Calu3 (cell line): ENCODE measurements at regions not wholly inside any gene's neighbourhood (a gene's known extent, or its start where the extent isn't known, plus 50 kb on each side); places are given as distances from the start of the nearest gene placed in this dataset.

Experiments
- BruUV-seq: library from RNA; stranded (reverse); fragments of 400-500 nt; replicated peaks from 2 replicates; lab custom pipeline; 2021; lab: Mats Ljungman, UMichigan
- CTCF ChIA-PET: fragments of 300-600 bp; sonication (Branson Sonifier 250); formaldehyde crosslinking; loops from one replicate; lab custom pipeline; 2022; ENCODE audit warnings: antibody characterized with exemption; lab: Charles Lee
- DNase-seq: peaks from one replicate; pipeline ENCODE4 v3.0.0; 2022
- H3K27ac Mint-ChIP-seq: one replicate; pipeline ENCODE4 v1.8.0; 2022; ENCODE audit warnings: mixed read lengths; ENCODE audit not compliant: unreplicated experiment
- H3K27me3 Mint-ChIP-seq: one replicate; pipeline ENCODE4 v1.8.0; 2022; ENCODE audit warnings: mixed read lengths; ENCODE audit not compliant: unreplicated experiment
- H3K36me3 Mint-ChIP-seq: one replicate; pipeline ENCODE4 v1.8.0; 2022; ENCODE audit warnings: mild to moderate bottlenecking, moderate library complexity, mixed read lengths; ENCODE audit not compliant: insufficient read depth, unreplicated experiment
- H3K4me1 Mint-ChIP-seq: one replicate; pipeline ENCODE4 v1.8.0; 2022; ENCODE audit warnings: mild to moderate bottlenecking, low read depth, mixed read lengths; ENCODE audit not compliant: unreplicated experiment
- H3K4me3 Mint-ChIP-seq: one replicate; pipeline ENCODE4 v1.8.0; 2022; ENCODE audit warnings: mild to moderate bottlenecking, low read depth, moderate library complexity, mixed read lengths; ENCODE audit not compliant: unreplicated experiment
- H3K9me3 Mint-ChIP-seq: one replicate; pipeline ENCODE4 v1.8.0; 2022; ENCODE audit warnings: low read depth, mixed read lengths; ENCODE audit not compliant: unreplicated experiment
- intact Hi-C: fragments of 100-400 bp; cut with micrococcal nuclease; formaldehyde crosslinking; loops from one replicate; pipeline ENCODE4 v1.10.0; 2022; ENCODE audit not compliant: unreplicated experiment
- TF ChIP-seq, protein P1 (sequence below): fragments of 200-600 bp; IDR thresholded peaks from one replicate; pipeline ENCODE4 v1.8.0; 2022; ENCODE audit warnings: antibody characterized with exemption; ENCODE audit not compliant: unreplicated experiment

GRCh38 chr18:45481821-45482220 is 133.5 kb upstream of the SLC14A2 start:
- H3K4me1 Mint-ChIP-seq: no peaks in the 10 kb centered on the region
- no peak for DNase-seq
- H3K27ac Mint-ChIP-seq: no peak overlapping the region
- H3K36me3 Mint-ChIP-seq: no peaks in the 10 kb centered on the region
- CTCF ChIA-PET: no interaction called here
- intact Hi-C loops: no loop called here
- no peaks in the 10 kb centered on the region for H3K9me3 Mint-ChIP-seq
- TF ChIP-seq, protein P1, sequence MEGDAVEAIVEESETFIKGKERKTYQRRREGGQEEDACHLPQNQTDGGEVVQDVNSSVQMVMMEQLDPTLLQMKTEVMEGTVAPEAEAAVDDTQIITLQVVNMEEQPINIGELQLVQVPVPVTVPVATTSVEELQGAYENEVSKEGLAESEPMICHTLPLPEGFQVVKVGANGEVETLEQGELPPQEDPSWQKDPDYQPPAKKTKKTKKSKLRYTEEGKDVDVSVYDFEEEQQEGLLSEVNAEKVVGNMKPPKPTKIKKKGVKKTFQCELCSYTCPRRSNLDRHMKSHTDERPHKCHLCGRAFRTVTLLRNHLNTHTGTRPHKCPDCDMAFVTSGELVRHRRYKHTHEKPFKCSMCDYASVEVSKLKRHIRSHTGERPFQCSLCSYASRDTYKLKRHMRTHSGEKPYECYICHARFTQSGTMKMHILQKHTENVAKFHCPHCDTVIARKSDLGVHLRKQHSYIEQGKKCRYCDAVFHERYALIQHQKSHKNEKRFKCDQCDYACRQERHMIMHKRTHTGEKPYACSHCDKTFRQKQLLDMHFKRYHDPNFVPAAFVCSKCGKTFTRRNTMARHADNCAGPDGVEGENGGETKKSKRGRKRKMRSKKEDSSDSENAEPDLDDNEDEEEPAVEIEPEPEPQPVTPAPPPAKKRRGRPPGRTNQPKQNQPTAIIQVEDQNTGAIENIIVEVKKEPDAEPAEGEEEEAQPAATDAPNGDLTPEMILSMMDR: no peak
- no TSS peak for BruUV-seq
- no peak overlapping the region for H3K4me3 Mint-ChIP-seq
- H3K27me3 Mint-ChIP-seq: peaks cover 81% of the 10 kb centered on the region

DNA sequence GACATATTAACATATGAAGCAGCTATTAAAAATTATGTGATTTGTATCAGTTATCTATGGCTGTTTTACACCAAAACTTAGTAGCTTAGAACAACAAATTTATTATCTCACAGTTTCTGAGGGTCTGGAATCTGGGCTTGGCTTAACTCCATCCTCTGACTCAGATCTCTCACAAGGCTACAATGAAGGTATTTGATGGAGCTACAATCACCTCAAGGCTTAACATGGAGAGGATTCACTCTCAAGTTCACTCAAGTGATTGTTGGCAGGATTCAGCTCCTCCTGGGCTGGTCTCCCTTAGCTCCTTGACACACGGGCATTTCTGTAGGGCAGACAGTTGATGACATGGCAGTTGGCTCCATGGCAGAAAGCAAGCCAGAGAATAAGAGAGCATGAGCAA is 133.0 kb upstream of the SLC14A2 start:
- intact Hi-C loops: no loop called here
- TF ChIP-seq, protein P1: no peak
- Mint-ChIP-seq H3K4me1 (no peaks in the 10 kb centered on the region), H3K4me3 (no peak overlapping the region), H3K9me3 (no peaks in the 10 kb centered on the region), H3K36me3 (no peaks in the 10 kb centered on the region), H3K27ac (no peak overlapping the region), H3K27me3 (peaks cover 76% of the 10 kb centered on the region)
- BruUV-seq: no TSS peak
- no peak for DNase-seq
- CTCF ChIA-PET: no interaction called here

DNA sequence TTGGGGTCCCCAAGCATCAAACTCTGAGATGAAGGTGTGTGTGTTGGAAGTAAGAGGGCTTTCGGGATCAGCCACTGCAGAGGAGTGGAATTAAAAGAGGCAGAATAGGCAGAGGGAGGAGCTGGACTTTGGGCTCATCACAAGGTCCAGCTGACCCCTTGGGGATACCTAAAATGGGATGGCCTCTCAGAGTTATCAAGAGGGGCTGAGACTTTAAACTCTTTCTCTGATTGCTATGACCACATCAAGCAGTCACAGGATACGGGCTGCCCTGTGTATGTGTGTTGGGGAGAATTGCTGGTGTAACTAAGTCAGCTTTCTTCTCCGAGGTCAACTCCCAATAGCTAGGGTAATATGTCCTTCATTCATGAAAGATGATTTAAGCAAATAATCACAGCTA is 127.7 kb upstream of the SLC14A2 start:
- TF ChIP-seq, protein P1: no peak
- BruUV-seq: no TSS peak
- Mint-ChIP-seq H3K4me3 (no peak overlapping the region), H3K27me3 (peaks cover 40% of the 10 kb centered on the region), H3K36me3 (no peaks in the 10 kb centered on the region), H3K27ac (no peak overlapping the region), H3K4me1 (no peaks in the 10 kb centered on the region), H3K9me3 (no peaks in the 10 kb centered on the region)
- CTCF ChIA-PET: no interaction called here
- no peak for DNase-seq
- intact Hi-C loops: no loop called here

DNA sequence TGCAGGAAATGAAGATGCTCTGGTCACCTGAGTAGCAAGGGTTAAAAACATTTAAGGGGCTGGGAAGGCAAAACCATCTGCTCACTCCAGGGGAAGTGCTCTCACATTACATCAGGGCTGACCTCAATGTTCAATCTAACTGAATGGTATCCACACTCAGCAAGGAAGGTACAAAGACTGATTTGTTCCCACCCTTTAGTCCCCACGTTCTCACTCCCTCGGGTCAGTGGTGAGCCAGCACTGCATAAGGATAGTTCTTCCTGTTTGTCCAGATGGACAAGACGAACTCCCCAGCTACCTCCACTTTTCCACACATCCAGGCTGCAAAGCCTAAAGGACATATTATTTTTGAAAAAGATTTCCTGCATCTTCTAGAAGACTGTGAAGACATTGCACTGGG is 126.6 kb upstream of the SLC14A2 start:
- intact Hi-C loops: no loop called here
- no TSS peak for BruUV-seq
- no peak overlapping the region for H3K27ac Mint-ChIP-seq
- no peaks in the 10 kb centered on the region for H3K4me1 Mint-ChIP-seq
- TF ChIP-seq, protein P1: no peak
- H3K9me3 Mint-ChIP-seq: no peaks in the 10 kb centered on the region
- CTCF ChIA-PET: interaction anchor here (0.6 kb wide), 1 partner anchor 496 kb away, joined by 3 read pairs; no protein-coding TSS in a partner anchor
- DNase-seq: no peak
- H3K36me3 Mint-ChIP-seq: no peaks in the 10 kb centered on the region
- peaks cover 42% of the 10 kb centered on the region for H3K27me3 Mint-ChIP-seq
- H3K4me3 Mint-ChIP-seq: no peak overlapping the region

GRCh38 chr18:45493830-45494229 is 121.4 kb upstream of the SLC14A2 start:
- H3K36me3 Mint-ChIP-seq: peaks cover 5% of the 10 kb centered on the region
- TF ChIP-seq, protein P1: no peak
- no peak for DNase-seq
- no peak overlapping the region for H3K4me3 Mint-ChIP-seq
- peaks cover 73% of the 10 kb centered on the region for H3K27me3 Mint-ChIP-seq
- CTCF ChIA-PET: no interaction called here
- H3K27ac Mint-ChIP-seq: no peak overlapping the region
- BruUV-seq: no TSS peak
- intact Hi-C loops: no loop called here
- no peaks in the 10 kb centered on the region for H3K4me1 Mint-ChIP-seq
- no peaks in the 10 kb centered on the region for H3K9me3 Mint-ChIP-seq
